ENCODE measurements at regions not wholly inside any gene's neighbourhood (a gene's known extent, or its start where the extent isn't known, plus 50 kb on each side); places are given as distances from the start of the nearest gene placed in this dataset.

DNA sequence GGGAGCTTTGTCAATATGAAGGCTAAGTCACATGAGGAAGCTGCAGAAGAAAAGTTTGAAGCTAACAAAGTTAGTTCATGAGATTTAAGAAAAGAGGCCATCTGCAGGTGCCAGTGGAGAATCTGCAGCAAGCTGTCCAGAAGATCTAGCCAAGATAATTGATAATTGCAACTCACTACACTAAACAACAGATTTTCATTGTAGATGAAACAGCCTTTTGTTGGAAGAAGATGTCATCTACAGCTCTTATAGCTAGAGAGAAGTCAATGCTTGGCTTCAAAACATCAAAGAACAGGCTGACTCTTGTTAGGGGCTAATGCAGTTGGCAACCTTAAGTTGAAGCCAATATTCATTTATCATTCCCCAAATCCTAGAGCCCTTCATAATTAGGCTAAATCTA is 83.7 kb downstream of the RIN2 start:
- TF ChIP-seq CTCF (IDR thresholded peaks at IDR 0.05), result no peak
- TF ChIP-seq POLR2A (IDR thresholded peaks at IDR 0.05), result no peak

Data from testis (tissue), 2 donors.